ENCODE measurements at regions not wholly inside any gene's neighbourhood (a gene's known extent, or its start where the extent isn't known, plus 50 kb on each side); places are given as distances from the start of the nearest gene placed in this dataset.

DNA sequence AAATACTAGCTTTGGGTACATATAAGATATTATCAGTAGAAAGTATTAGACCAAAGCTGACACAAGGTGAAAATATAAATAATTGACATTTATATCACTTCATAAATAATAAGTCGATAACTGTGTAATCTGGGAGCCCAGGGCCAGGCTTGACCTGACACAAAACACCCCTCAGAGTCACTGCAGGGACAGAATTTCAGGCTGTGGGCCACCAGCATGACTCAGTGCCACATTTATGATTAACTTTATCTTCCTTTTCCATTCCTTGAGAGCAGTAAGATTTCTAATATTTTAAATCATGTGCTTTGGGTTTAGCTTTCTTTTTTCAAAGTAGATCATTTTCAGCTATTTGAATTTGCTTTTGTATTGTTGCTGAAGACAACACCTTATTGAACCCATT is 102.9 kb upstream of the NFE2L3 start:
- DNase-seq (ENCODE audit: low read depth): no peak

DNA sequence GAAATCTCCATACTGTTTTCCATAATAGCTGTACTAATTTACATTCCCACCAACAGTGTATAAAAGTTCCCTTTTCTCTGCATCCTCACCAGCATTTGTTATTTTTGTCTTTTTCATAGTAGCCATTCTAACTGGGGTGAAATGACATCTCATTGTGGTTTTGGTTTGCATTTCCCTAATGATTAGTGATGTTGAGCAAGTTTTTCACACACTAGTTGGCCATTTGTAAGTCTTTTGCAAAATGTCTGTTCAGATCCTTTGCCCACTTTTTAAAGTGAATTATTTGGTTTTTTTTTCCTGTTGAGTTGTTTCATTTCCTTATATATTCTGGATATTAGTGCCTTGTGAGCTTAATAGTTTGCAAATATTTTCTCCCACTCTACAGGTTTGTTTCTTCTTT is 101.0 kb upstream of the NFE2L3 start:
- no peak for DNase-seq (ENCODE audit: low read depth)

DNA sequence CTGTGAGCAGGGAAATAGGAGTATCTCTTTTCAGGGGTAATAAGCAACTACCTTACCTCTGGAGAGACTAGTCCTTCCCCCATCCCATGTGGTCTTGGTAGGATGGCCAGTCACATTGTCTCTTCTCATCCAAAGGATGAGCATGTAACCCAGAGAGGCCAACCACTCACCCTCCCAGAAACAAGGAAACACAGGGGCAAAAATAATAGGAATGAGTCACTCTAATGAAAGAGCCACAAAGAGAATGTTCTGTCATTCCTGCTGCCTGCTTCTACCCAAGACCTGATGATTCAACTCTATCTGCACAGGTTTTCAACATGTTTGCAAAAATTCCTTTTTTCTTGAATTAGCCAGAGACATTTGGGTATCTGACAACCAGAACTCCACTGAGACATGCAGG is 99.3 kb upstream of the NFE2L3 start:
- DNase-seq (ENCODE audit: low read depth): no peak

- DNase-seq (ENCODE audit: low read depth): no peak
Observed at GRCh38 chr7:26054386-26054785, 97.6 kb upstream of the NFE2L3 start.

DNA sequence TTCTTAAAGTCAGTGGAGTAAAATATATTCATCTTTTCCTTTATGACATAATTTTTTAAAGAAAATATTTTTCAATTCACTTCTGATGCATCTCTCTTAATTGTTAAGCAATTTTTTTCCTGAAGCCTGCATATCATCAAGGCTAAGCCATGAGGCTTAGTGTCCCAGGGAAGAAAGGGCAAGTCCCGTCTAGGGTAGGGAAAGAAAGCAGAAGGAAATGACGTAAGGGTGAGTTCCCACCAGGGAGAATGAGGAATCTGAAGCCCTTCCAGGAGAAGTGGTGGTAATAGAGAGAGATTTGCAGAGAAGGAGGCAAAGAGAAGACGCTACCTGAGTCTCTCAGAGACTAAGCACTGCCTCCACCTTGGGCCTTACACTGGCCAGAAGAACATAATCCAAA is 96.8 kb upstream of the NFE2L3 start:
- no peak for DNase-seq (ENCODE audit: low read depth)

GRCh38 chr7:26060733-26061677 is 91.0 kb upstream of the NFE2L3 start:
- DNase-seq (ENCODE audit: low read depth): no peak

- peak; percentile 54 for DNase-seq (ENCODE audit: low read depth)
Observed at GRCh38 chr7:26061678-26062603, 90.1 kb upstream of the NFE2L3 start.

GRCh38 chr7:26065652-26066051 is 86.3 kb upstream of the NFE2L3 start:
- no peak for DNase-seq (ENCODE audit: low read depth)

GRCh38 chr7:26066736-26067135 is 85.3 kb upstream of the NFE2L3 start:
- DNase-seq (ENCODE audit: low read depth): no peak

DNA sequence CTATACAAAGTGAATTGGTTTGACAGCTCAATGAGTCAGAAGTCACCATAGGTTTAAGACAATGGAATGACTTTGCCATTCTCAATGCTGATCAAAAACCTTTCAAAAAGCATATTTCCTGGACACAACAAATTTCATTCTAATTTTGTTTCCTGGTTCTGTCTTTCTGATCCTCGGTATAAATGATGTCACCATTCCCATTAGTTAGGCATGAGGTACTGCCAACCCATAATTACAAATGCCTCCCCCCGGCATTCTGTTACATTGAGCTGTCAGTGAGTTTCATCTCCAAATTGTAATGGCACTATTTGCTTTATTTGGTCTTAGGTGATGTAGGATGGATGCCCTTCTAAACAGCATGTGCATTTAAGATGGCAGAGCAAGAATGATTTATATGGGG is 81.7 kb upstream of the NFE2L3 start:
- DNase-seq (ENCODE audit: low read depth): no peak

DNA sequence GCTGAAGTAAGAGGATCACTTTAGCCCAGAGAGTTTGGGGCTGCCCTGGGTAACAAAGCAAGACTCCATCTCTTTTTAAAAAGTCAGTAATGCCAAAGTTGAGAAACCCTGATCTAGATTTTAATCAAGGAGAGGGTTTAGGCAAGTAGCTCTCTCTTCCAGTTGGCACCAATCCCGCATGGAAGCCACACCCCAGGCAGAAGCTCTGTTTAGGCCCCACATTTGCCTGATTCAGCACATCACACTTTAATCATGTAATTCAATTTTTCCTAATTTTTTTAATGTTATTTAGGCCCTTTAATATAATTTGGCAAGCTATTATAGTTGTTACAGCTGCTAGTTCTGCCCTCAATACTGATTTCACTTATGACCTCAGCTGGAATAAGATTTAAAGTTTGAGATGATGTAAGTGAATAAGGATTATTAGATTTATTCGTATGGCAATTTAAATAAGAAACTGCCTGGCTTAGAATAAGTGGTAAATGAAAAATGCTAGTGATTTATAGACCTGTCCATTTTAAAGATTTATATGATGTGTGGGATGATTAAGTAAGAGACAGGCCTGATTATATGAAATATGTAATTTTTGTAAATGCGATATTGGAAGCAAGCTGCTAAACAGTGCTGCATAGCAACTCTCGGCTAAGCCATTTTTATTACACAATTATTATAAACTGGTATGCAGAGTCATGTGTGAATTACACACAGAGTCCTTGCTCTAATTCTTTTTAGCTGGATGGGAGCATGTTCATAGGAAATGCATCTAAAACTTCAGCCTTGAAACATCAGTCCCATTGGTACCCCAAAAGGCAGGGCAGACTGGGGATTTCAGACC is 80.2 kb upstream of the NFE2L3 start:
- no peak for DNase-seq (ENCODE audit: low read depth)

DNA sequence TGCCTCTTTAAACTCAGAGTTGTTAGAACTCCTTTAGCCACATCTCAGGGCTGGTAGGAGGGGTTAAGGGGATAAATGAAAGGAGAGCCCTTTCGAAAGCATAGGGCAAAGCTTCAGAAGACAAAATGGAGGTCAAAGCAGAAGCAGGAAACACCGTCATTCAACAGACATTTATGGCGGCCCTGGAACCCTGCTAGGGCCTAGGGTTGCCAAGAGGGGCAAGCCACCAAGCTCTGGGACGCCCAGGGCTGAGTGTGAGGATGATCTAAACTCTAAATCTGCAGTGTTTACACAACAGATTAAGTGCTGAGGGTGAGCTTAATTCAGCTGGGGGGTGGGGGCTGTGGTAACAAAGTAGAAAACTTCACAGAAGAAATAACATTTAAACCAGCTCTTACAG is 79.0 kb upstream of the NFE2L3 start:
- DNase-seq (ENCODE audit: low read depth): no peak

- no peak for DNase-seq (ENCODE audit: low read depth)
Observed at GRCh38 chr7:26074919-26075318, 77.1 kb upstream of the NFE2L3 start.

- no peak for DNase-seq (ENCODE audit: low read depth)
Observed at GRCh38 chr7:26076691-26077090, 75.3 kb upstream of the NFE2L3 start.

- peak; percentile 55 for DNase-seq (ENCODE audit: low read depth)
Observed at GRCh38 chr7:26078437-26079336, 73.3 kb upstream of the NFE2L3 start.

GRCh38 chr7:26081638-26082037 is 70.4 kb upstream of the NFE2L3 start:
- DNase-seq (ENCODE audit: low read depth): no peak

DNA sequence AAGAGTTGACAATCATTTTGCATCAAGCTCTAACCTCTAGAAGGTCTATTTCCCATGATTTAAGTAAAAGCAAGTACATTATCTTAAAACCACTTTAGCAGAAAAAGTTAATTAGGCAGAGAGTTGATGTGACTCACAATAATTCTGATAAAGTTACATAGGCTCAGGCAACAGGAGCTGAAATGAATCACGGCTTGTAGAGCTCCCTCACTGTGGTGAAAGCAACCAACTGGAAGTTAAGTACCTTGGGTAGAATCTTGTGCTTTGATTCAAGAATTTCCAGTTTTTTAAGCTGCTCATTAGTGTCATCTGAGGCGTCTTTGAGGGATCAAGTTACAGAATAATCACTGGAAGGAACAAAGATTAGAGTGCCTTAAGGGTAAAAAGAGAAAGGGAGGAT is 68.9 kb upstream of the NFE2L3 start:
- DNase-seq (ENCODE audit: low read depth): no peak

DNA sequence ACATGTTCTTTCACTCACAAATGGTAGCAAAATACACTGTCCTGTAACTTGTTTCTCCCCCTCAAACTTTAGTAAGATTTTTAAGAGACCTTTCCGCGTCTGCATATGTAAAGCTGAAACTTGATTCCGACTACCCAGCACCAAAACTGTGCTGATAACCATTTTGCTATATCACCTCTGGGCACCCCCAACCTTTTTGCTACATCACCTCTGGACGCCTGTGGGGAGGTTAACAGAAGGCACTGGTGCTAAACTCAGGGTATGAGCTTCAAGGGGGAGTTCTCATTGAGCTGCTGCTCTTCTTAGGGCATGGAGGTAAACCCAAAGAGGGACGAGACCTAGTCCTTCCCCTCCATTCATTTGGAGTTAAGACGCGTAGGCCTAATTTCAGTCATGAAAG is 67.6 kb upstream of the NFE2L3 start:
- DNase-seq (ENCODE audit: low read depth): no peak

DNA sequence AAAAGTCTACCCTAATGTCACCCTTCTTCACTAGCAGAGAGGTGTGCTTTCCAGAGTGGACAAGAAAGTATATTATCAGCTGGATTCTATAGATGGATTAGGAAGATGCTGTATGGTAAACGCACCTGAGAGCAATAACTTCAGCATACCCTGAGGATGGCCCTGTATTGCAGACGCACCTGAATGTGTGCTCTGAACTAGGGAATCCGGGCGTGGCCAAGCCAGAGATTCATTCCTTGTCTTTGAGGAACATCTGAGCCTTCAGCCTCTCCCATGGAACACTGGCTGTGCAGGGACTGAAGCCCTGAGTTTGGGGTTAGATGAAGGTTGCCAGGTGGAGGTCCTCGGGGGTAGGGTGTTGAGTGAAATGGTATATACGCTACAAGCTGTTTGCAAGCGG is 66.2 kb upstream of the NFE2L3 start:
- no peak for DNase-seq (ENCODE audit: low read depth)

DNA sequence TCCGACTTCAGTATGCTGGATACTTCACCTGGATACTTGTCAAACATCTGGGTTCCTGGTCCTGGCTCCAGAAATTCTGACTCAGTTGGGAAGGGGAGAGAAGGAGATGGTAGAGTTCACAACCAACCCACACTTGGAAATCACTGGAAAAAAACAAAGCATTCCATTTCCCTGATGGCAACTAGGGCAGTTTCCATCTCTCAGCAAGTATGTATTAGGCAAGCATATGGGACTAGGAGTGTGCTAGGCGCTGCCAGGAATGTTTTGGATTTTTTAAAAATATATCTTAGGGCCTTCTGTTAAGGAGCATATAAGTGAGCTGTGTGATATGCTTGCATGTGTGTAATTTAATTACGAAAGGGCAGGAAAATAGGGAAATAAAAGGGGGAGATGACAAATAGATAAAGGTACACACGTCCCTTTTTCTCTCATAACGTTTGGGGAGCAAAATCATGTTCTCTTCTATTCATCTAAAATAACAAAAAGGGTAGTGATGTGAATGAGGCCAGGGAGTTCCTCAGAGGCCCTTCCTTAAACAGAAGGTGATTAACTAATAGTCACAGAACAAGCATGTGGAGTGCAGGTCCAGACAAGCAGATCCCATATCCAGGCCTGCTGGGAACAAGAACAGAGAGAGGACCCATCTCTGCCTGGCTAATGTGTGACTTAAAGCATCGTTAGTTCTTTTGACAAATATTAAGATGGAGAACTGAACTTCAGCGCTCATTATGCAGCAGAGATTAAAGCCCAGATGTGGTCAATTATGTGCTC is 64.5 kb upstream of the NFE2L3 start:
- no peak for DNase-seq (ENCODE audit: low read depth)

Data from stimulated activated CD8-positive, alpha-beta memory T cell treated with anti-CD3 and anti-CD28 coated beads, Interleukin-7, amount 100 ng/mL, for 24 hours (primary cell).